LNCaP clone FGC (cell line): ENCODE measurements at regions not wholly inside any gene's neighbourhood (a gene's known extent, or its start where the extent isn't known, plus 50 kb on each side); places are given as distances from the start of the nearest gene placed in this dataset.
A peak's percentile ranks its signal among the peaks of the same experiment; 100 is the strongest.

Experiments used
- DNase-seq: peaks from one replicate; pipeline ENCODE4 v3.0.0-alpha.2; 2011; ENCODE audit warnings: low read depth
- H3K4me3 ChIP-seq: 2 replicates; pipeline ENCODE4 v1.5.1; 2011; ENCODE audit warnings: mild to moderate bottlenecking, low read depth, low read length, control low read depth
- CTCF ChIP-seq: IDR thresholded peaks from 2 replicates; pipeline ENCODE4 v1.5.1; 2012; ENCODE audit warnings: mild to moderate bottlenecking; ENCODE audit not compliant: control insufficient read depth, insufficient read depth; ENCODE audit errors: extremely low read depth

DNA sequence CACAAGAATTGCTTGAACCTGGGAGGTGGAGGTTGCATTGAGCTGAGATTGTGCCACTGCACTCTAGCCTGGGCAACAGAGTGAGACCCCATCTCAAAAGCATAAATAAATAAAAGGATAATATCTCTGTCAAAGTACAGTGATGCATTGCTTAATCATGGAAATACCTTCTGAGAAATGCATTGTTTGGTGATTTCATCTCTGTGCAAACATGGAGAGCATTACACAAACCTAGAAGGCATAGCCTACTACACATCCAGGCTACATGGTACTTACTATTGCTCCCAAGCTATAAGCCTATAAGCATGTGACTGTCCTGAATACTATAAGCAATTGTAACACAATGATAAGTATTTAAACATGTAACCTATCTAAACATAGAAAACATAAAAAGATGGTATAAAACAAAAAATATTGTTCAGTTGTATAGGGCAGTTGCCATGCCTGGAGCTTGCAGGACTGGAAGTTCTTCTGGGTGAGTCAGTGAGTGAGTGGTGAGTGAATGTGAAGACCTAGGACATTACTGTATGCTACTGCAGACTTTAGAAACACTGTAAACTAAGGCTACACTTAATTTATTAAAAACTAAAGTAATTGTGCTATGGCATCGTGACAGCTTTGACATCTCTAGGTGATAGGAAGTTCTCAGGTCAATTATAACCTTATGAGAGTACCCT is 93.6 kb upstream of the SNRPN start:
- DNase-seq, result no peak
- no peak overlapping the region for H3K4me3 ChIP-seq
- TF ChIP-seq CTCF, result no peak

GRCh38 chr15:24862726-24863521 is 91.9 kb upstream of the SNRPN start:
- TF ChIP-seq CTCF, result no peak
- H3K4me3 ChIP-seq, result no peak overlapping the region

DNA sequence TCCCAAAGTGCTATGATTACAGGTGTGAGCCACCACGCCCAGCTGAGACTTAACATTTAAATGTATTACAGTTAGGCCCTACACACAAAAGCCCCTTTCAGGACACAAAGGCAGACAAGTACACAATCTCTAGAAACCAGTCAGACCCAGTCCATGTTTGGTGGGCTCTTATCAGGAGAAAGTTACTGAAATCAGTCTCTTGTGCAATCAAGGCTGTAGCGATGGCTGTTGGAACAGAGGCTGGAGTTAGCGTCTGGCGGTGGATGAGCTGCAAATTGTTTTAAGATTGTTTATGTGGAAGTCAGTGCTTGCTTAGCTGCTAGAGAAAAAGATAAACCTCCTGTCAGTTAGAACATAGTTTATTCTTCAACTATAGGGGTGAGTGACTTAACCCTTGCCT is 89.5 kb upstream of the SNRPN start:
- H3K4me3 ChIP-seq, result no peak overlapping the region
- no peak for DNase-seq
- TF ChIP-seq CTCF, result no peak

More at GRCh38 chr15:24862726-24863521, 91.9 kb upstream of the SNRPN start:
- no peak for DNase-seq

DNA sequence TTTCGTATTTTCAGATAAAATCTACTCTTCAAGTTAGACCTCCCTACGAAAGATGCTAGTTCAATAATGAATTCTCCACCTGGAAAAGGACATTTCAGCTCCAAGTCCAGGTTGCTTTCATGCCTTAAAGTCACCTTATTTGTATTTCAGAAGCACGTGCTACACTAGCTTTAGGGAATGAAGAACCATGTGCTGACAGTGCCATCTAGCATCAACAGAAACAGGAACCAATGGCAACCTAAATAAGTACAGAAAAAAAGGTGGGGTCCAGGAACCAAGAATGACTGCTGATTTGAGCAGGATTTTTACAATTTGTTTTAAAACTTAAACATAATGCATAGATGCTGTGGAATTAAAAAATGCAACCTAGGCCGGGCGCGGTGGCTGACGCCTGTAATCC is 77.6 kb upstream of the SNRPN start:
- peak; percentile 23; the same call in 1 of the 2 replicates for TF ChIP-seq CTCF
- H3K4me3 ChIP-seq, result peak overlapping the region; percentile 62
- peak; percentile 4 for DNase-seq

DNA sequence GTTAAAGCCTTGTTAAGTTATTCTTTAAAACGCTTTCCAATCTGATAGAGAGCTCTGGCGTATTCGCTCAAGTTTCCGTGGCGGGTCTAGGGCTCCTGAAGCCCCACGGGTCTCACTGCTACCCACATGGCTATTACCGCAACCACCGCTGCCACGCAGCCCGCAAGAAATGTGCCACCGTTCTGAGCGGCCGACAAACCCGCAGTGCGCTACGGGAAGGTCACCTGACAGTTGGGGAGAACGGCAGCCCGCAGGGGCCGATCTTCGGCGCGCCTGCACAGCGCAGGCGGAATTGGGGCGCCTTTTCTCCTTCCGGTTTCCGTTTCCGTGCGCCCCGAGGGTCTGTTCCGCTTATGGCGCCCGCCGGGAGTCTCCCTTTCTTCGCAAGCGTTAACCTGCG is 76.6 kb upstream of the SNRPN start:
- H3K4me3 ChIP-seq, result peak overlapping the region; percentile 62
- peak; percentile 43 for DNase-seq

GRCh38 chr15:24879492-24879891 is 75.3 kb upstream of the SNRPN start:
- no peak overlapping the region for H3K4me3 ChIP-seq
- no peak for TF ChIP-seq CTCF
- DNase-seq, result peak; percentile 67

More for the DNA sequence above, 76.6 kb upstream of the SNRPN start:
- no peak for TF ChIP-seq CTCF
